Endothelial cell of umbilical vein (primary cell): ENCODE measurements at regions not wholly inside any gene's neighbourhood (a gene's known extent, or its start where the extent isn't known, plus 50 kb on each side); places are given as distances from the start of the nearest gene placed in this dataset.

Experiments
- BruUV-seq: library from RNA; stranded (reverse); fragments of 400-500 nt; replicated peaks from 2 replicates; lab custom pipeline; 2021; lab: Mats Ljungman, UMichigan
- CTCF ChIA-PET: fragments of 300-600, 350-600 bp; sonication (Branson Sonifier 250); formaldehyde crosslinking; loops from one replicate; lab custom pipeline; 2021; ENCODE audit warnings: antibody characterized with exemption, inconsistent platforms; lab: Charles Lee
- POLR2A ChIA-PET: fragments of 300-600, 350-600 bp; sonication (Branson Sonifier 250); formaldehyde crosslinking; loops from one replicate; lab custom pipeline; 2021; ENCODE audit warnings: antibody characterized with exemption, inconsistent platforms; lab: Charles Lee
- DNase-seq: peaks from one replicate; pipeline ENCODE4 v3.0.0-alpha.2; 2011; ENCODE audit warnings: low read depth, low spot score
- FAIRE-seq: peaks from 2 replicates; lab custom pipeline; 2011; peaks lifted over from hg19 to GRCh38; lab: Jason Lieb, UNC
- H2AFZ ChIP-seq: 2 replicates; pipeline ENCODE4 v1.6.0; 2012; ENCODE audit warnings: low read depth, low read length, control low read depth, inconsistent platforms
- H3K27ac ChIP-seq: 2 replicates; pipeline ENCODE4 v1.5.1; 2011; ENCODE audit warnings: low read depth, mild to moderate bottlenecking, control low read depth, low read length, moderate library complexity; ENCODE audit not compliant: insufficient read depth
- H3K27me3 ChIP-seq, 2 experiments: 2 replicates each; pipeline versions ENCODE4 v1.6.0 to v1.6.1; 2011; ENCODE audit warnings: low read length in 2 of 2, mixed read lengths in 1 of 2; ENCODE audit not compliant: control insufficient read depth in 2 of 2, insufficient read depth in 2 of 2
- H3K36me3 ChIP-seq, 2 experiments: 2 replicates in 1 of 2; 3 replicates in 1 of 2; pipeline ENCODE4 v1.5.1; 2011; ENCODE audit warnings: low read length in 2 of 2, mild to moderate bottlenecking in 1 of 2, moderate library complexity in 1 of 2; ENCODE audit not compliant: control insufficient read depth in 2 of 2, insufficient read depth in 2 of 2; ENCODE audit errors: extremely low read depth in 1 of 2
- H3K4me1 ChIP-seq: 3 replicates; pipeline ENCODE4 v1.5.1; 2011; ENCODE audit warnings: mild to moderate bottlenecking, low read length; ENCODE audit not compliant: control insufficient read depth, insufficient read depth; ENCODE audit errors: extremely low read depth
- H3K4me2 ChIP-seq: 2 replicates; pipeline ENCODE4 v1.6.1; 2011; ENCODE audit warnings: low read length, control low read depth, mixed read lengths; ENCODE audit not compliant: insufficient read depth
- H3K4me3 ChIP-seq, 3 experiments: fragments of 200-600 bp in 1 of 3; sonication (generic), shearing (Covaris generic) in 1 of 3; replicated peaks in 1 of 3; 2 replicates each; pipeline ENCODE4 v1.5.1; 2011 to 2016; ENCODE audit warnings: control low read depth in 3 of 3, low read length in 3 of 3, mild to moderate bottlenecking in 2 of 3, inconsistent platforms in 1 of 3, low read depth in 1 of 3, moderate library complexity in 1 of 3; ENCODE audit not compliant: insufficient read depth in 1 of 3
- H3K79me2 ChIP-seq: 2 replicates; pipeline ENCODE4 v1.6.0; 2012; ENCODE audit warnings: low read length, inconsistent platforms; ENCODE audit not compliant: control insufficient read depth, insufficient read depth
- H3K9ac ChIP-seq: replicated peaks from 2 replicates; pipeline ENCODE3; 2011; ENCODE audit warnings: low read length, control low read depth; ENCODE audit not compliant: insufficient read depth; ENCODE audit errors: extremely low read depth
- H3K9me1 ChIP-seq: replicated peaks from 3 replicates; pipeline ENCODE4 v1.6.0; 2011; ENCODE audit warnings: mild to moderate bottlenecking, low read length; ENCODE audit not compliant: control insufficient read depth, insufficient read depth; ENCODE audit errors: extremely low read depth
- H3K9me3 ChIP-seq: replicated peaks from 2 replicates; pipeline ENCODE4 v1.5.1; 2012; ENCODE audit warnings: low read length, inconsistent platforms; ENCODE audit not compliant: control insufficient read depth, insufficient read depth
- H4K20me1 ChIP-seq: replicated peaks from 2 replicates; pipeline ENCODE3; 2011; ENCODE audit warnings: mild to moderate bottlenecking, low read length; ENCODE audit not compliant: control insufficient read depth, insufficient read depth; ENCODE audit errors: extremely low read depth
- GATA2 ChIP-seq: IDR thresholded peaks from 2 replicates; pipeline ENCODE4 v1.7.0; 2011; ENCODE audit warnings: low read depth, mild to moderate bottlenecking, moderate library complexity, mixed read lengths, low read length; ENCODE audit not compliant: insufficient read length, insufficient read depth
- MAX ChIP-seq: IDR thresholded peaks from 2 replicates; pipeline ENCODE4 v1.6.1; 2011; ENCODE audit not compliant: insufficient read depth, insufficient read length
- POLR2A ChIP-seq: IDR thresholded peaks from 2 replicates; pipeline ENCODE4 v1.6.1; 2012; ENCODE audit warnings: low read depth, mild to moderate bottlenecking, control low read depth, low read length
- POLR2AphosphoS5 ChIP-seq: IDR thresholded peaks from 2 replicates; pipeline ENCODE4 v1.6.1; 2012; ENCODE audit warnings: low read depth, mild to moderate bottlenecking, control low read depth, low read length, moderate library complexity; ENCODE audit not compliant: insufficient read depth
- dilution Hi-C: fragments of 300-500 bp; cut with MboI; formaldehyde crosslinking; loops from one replicate; pipeline ENCODE4 v1.15.0; 2019; ENCODE audit warnings: low sequenced_read_pairs; ENCODE audit not compliant: extremely low pct_ligation_motif_present
- intact Hi-C: fragments of 100-400 bp; cut with micrococcal nuclease; formaldehyde crosslinking; loops from one replicate; pipeline ENCODE4 v1.10.0; 2022

- intact Hi-C loops (no loop called here), dilution Hi-C loops (no loop called here)
- Histone ChIP-seq H3K4me2 (no peak overlapping the region), H3K27me3 (no peaks in the 10 kb centered on the region), H3K9me3 (no peaks in the 10 kb centered on the region), H4K20me1 (no peaks in the 10 kb centered on the region), H3K9me1 (no peaks in the 10 kb centered on the region), H3K4me3 (no peak overlapping the region), H3K36me3 (no peaks in the 10 kb centered on the region), H3K27ac (no peak overlapping the region), H2AFZ (no peak overlapping the region), H3K9ac (no peak overlapping the region), H3K4me1 (no peaks in the 10 kb centered on the region), H3K79me2 (no peaks in the 10 kb centered on the region)
- ChIA-PET POLR2A (no interaction called here), CTCF (no interaction called here)
- no peak for TF ChIP-seq POLR2A
- no peak for FAIRE-seq
- BruUV-seq, result no TSS peak
- peak; percentile 2 for DNase-seq
Measured at GRCh38 chr18:68219872-68220271, 495.0 kb downstream of the TMX3 start.

GRCh38 chr18:68219274-68219673 is 495.6 kb downstream of the TMX3 start:
- Histone ChIP-seq H2AFZ (no peak overlapping the region), H3K4me1 (no peaks in the 10 kb centered on the region), H3K9me3 (no peaks in the 10 kb centered on the region), H3K36me3 (no peaks in the 10 kb centered on the region), H3K4me2 (no peak overlapping the region), H4K20me1 (no peaks in the 10 kb centered on the region), H3K27me3 (no peaks in the 10 kb centered on the region), H3K9me1 (no peaks in the 10 kb centered on the region), H3K27ac (no peak overlapping the region), H3K9ac (no peak overlapping the region), H3K4me3 (no peak overlapping the region), H3K79me2 (no peaks in the 10 kb centered on the region)
- POLR2A ChIA-PET, result no interaction called here
- BruUV-seq, result no TSS peak
- dilution Hi-C loops, result no loop called here
- no peak for FAIRE-seq
- peak; percentile 44 for DNase-seq
- CTCF ChIA-PET, result no interaction called here
- no peak for TF ChIP-seq POLR2A
- no peak for TF ChIP-seq MAX
- no peak for TF ChIP-seq GATA2
- TF ChIP-seq POLR2AphosphoS5, result no peak
- intact Hi-C loops, result no loop called here
